SK-N-SH (cell line): ENCODE measurements at regions not wholly inside any gene's neighbourhood (a gene's known extent, or its start where the extent isn't known, plus 50 kb on each side); places are given as distances from the start of the nearest gene placed in this dataset.

Experiments
- CTCF ChIA-PET: fragments of 300-600, 350-600 bp; formaldehyde crosslinking; extraction: SDS; loops from one replicate; lab custom pipeline; 2021; lab: Yijun Ruan, JAX
- POLR2A ChIA-PET: fragments of 350-600 bp; sonication (Branson Sonifier 250); formaldehyde crosslinking; extraction: SDS; loops from one replicate; lab custom pipeline; 2020; ENCODE audit warnings: antibody characterized with exemption, inconsistent platforms; lab: Yijun Ruan, JAX
- DNase-seq: peaks from one replicate; pipeline ENCODE4 v3.0.0; 2012
- H2AFZ ChIP-seq: fragments of 200-600 bp; sonication (generic); 2 replicates; pipeline ENCODE4 v1.8.1; 2016; ENCODE audit warnings: antibody characterized with exemption, mild to moderate bottlenecking, low read depth
- H3F3A ChIP-seq: fragments of 200-600 bp; sonication (generic); replicated peaks from 2 replicates; pipeline ENCODE3; 2016; ENCODE audit warnings: antibody characterized with exemption, mild to moderate bottlenecking; ENCODE audit not compliant: insufficient read depth
- H3K27ac ChIP-seq, 2 experiments: fragments of 200-500 bp in 1 of 2; fragments of 200-600 bp in 1 of 2; sonication (Bioruptor generic) in 1 of 2; sonication (generic), shearing (Covaris generic) in 1 of 2; 2 replicates each; pipeline versions ENCODE4 v1.5.1 to v1.6.1; 2014 to 2016; ENCODE audit warnings: low read depth in 2 of 2, inconsistent platforms in 1 of 2, low read length in 1 of 2, mild to moderate bottlenecking in 1 of 2, mixed read lengths in 1 of 2
- H3K27me3 ChIP-seq: fragments of 200-600 bp; sonication (generic), shearing (Covaris generic); 2 replicates; pipeline ENCODE4 v1.6.1; 2016; ENCODE audit warnings: mixed run types; ENCODE audit not compliant: insufficient read depth
- H3K36me3 ChIP-seq, 2 experiments: fragments of 200-500 bp in 1 of 2; fragments of 200-600 bp in 1 of 2; sonication (Bioruptor generic) in 1 of 2; sonication (generic) in 1 of 2; replicated peaks in 1 of 2; 2 replicates each; pipeline versions ENCODE3 to v1.5.1; 2014 to 2016; ENCODE audit warnings: low read length in 1 of 2, mild to moderate bottlenecking in 1 of 2; ENCODE audit not compliant: insufficient read depth in 2 of 2, control insufficient read depth in 1 of 2
- H3K4me1 ChIP-seq, 2 experiments: fragments of 200-500 bp in 1 of 2; fragments of 200-600 bp in 1 of 2; sonication (Bioruptor generic) in 1 of 2; sonication (generic), shearing (Covaris generic) in 1 of 2; 2 replicates each; pipeline versions ENCODE4 v1.5.1 to v1.6.1; 2014 to 2016; ENCODE audit warnings: low read depth in 1 of 2, low read length in 1 of 2, mixed run types in 1 of 2; ENCODE audit not compliant: insufficient read depth in 2 of 2, control insufficient read depth in 1 of 2
- H3K4me2 ChIP-seq: fragments of 200-600 bp; sonication (generic), shearing (Covaris generic); 2 replicates; pipeline ENCODE4 v1.6.1; 2017; ENCODE audit warnings: mixed run types
- H3K4me3 ChIP-seq, 2 experiments: fragments of 200-500 bp in 1 of 2; fragments of 200-600 bp in 1 of 2; sonication (Bioruptor generic) in 1 of 2; sonication (generic), shearing (Covaris generic) in 1 of 2; 2 replicates each; pipeline versions ENCODE4 v1.5.1 to v1.8.1; 2014 to 2016; ENCODE audit warnings: low read depth in 2 of 2, inconsistent platforms in 1 of 2, low read length in 1 of 2, mild to moderate bottlenecking in 1 of 2, mixed read lengths in 1 of 2, moderate library complexity in 1 of 2
- H3K79me2 ChIP-seq: fragments of 200-600 bp; sonication (generic); 2 replicates; pipeline ENCODE4 v1.8.1; 2017; ENCODE audit warnings: mild to moderate bottlenecking; ENCODE audit not compliant: insufficient read depth
- H3K9ac ChIP-seq: fragments of 200-600 bp; sonication (generic); 2 replicates; pipeline ENCODE4 v1.6.1; 2017; ENCODE audit warnings: mixed run types
- H3K9me2 ChIP-seq: fragments of 200-600 bp; sonication (generic); 2 replicates; pipeline ENCODE4 v1.6.1; 2017; ENCODE audit warnings: mixed run types
- H3K9me3 ChIP-seq: fragments of 200-600 bp; sonication (generic); 2 replicates; pipeline ENCODE4 v1.6.1; 2017; ENCODE audit warnings: mixed run types, mild to moderate bottlenecking, moderate library complexity
- H4K20me1 ChIP-seq: fragments of 200-600 bp; sonication (generic); 2 replicates; pipeline ENCODE4 v1.6.1; 2017; ENCODE audit warnings: mild to moderate bottlenecking, mixed run types; ENCODE audit not compliant: insufficient read depth
- ELF1 ChIP-seq: IDR thresholded peaks from 2 replicates; pipeline ENCODE4 v1.4.0; 2012
- EP300 ChIP-seq, 2 experiments: IDR thresholded peaks; 2 replicates each; pipeline versions ENCODE4 v1.4.0 to v1.6.1; 2012; ENCODE audit warnings: borderline replicate concordance in 1 of 2, low read depth in 1 of 2, low read length in 1 of 2
- EZH2phosphoT487 ChIP-seq: fragments of 200-600 bp; sonication (generic); IDR thresholded peaks from 2 replicates; pipeline ENCODE4 v1.6.1; 2017; ENCODE audit warnings: low read depth, mixed run types, mild to moderate bottlenecking, antibody characterized with exemption, moderate library complexity, borderline replicate concordance
- FOSL2 ChIP-seq: IDR thresholded peaks from 2 replicates; pipeline ENCODE4 v1.4.0; 2012; ENCODE audit warnings: low read depth, mild to moderate bottlenecking, moderate library complexity, borderline replicate concordance
- FOXJ3 ChIP-seq: sonication (generic); formaldehyde crosslinking; IDR thresholded peaks from 2 replicates; pipeline ENCODE4 v1.5.1; 2020; ENCODE audit warnings: mild to moderate bottlenecking, missing genetic modification reagents
- FOXM1 ChIP-seq: IDR thresholded peaks from 2 replicates; pipeline ENCODE4 v1.4.0; 2012; ENCODE audit warnings: low read depth, mild to moderate bottlenecking
- GABPA ChIP-seq: IDR thresholded peaks from 2 replicates; pipeline ENCODE4 v1.4.0; 2012; ENCODE audit warnings: low read depth, mild to moderate bottlenecking
- MEF2A ChIP-seq: IDR thresholded peaks from 2 replicates; pipeline ENCODE4 v1.4.0; 2012; ENCODE audit warnings: low read depth, borderline replicate concordance
- MXI1 ChIP-seq: IDR thresholded peaks from 2 replicates; pipeline ENCODE4 v1.6.1; 2012; ENCODE audit warnings: mild to moderate bottlenecking, low read depth, low read length, improper control_type of control experiment
- NFIC ChIP-seq: IDR thresholded peaks from 2 replicates; pipeline ENCODE4 v1.4.0; 2012; ENCODE audit warnings: borderline replicate concordance
- NRF1 ChIP-seq: IDR thresholded peaks from 2 replicates; pipeline ENCODE4 v1.6.1; 2012; ENCODE audit warnings: low read depth, mild to moderate bottlenecking, low read length
- POLR2AphosphoS5 ChIP-seq: IDR thresholded peaks from 2 replicates; pipeline ENCODE4 v1.6.1; 2012; ENCODE audit warnings: low read depth, low read length
- RAD21 ChIP-seq: IDR thresholded peaks from 2 replicates; pipeline ENCODE4 v1.6.1; 2012; ENCODE audit warnings: mild to moderate bottlenecking, low read length
- RCOR1 ChIP-seq: fragments of 150-350 bp; IDR thresholded peaks from 2 replicates; pipeline ENCODE4 v1.6.1; 2017; ENCODE audit warnings: antibody characterized with exemption, low read length
- TCF12 ChIP-seq: IDR thresholded peaks from 2 replicates; pipeline ENCODE4 v1.4.0; 2012
- TEAD4 ChIP-seq: IDR thresholded peaks from 2 replicates; pipeline ENCODE4 v1.4.0; 2012; ENCODE audit warnings: mild to moderate bottlenecking, borderline replicate concordance; ENCODE audit not compliant: insufficient read depth
- WGBS: methylation state at CpG from one replicate; pipeline ENCODE4 v1.1.6; 2017; ENCODE audit warnings: low lambda C conversion rate; 5-methylcytosine and 5-hydroxymethylcytosine counted together
- TF ChIP-seq, protein P1 (sequence below): IDR thresholded peaks from 2 replicates; pipeline ENCODE4 v1.4.0; 2012; ENCODE audit warnings: low read depth, borderline replicate concordance
- TF ChIP-seq, protein P2 (sequence below): IDR thresholded peaks from 2 replicates; pipeline ENCODE4 v1.4.0; 2012; ENCODE audit warnings: low read depth
- TF ChIP-seq, protein P3 (sequence below): IDR thresholded peaks from 2 replicates; pipeline ENCODE4 v1.4.0; 2012; ENCODE audit warnings: low read depth, borderline replicate concordance
- TF ChIP-seq, protein P4 (sequence below): IDR thresholded peaks from 2 replicates; pipeline ENCODE4; 2012
- TF ChIP-seq, protein P5 (sequence below): fragments of 150-350 bp; IDR thresholded peaks from 2 replicates; pipeline ENCODE4 v1.6.1; 2017; ENCODE audit warnings: antibody characterized with exemption, low read length, low read depth, borderline replicate concordance

DNA sequence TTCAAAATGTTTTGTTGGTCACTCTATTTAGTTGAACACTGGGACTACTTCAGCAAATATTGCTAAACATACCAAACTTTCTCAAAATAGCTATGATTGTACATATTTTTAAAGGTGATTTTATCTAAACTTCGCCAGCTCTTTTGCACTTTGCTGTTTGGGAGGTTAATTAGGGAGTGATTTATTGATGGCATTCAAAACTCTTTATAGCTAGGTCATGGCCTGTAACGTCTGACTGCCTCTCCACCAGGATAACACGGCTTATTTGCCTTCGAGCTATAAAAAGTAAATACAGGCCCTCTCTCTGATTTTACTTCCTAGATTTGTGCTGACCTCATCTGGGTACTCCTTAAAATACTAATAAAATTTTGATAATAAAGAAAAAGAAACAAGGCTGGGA, 931.9 kb downstream of the DCDC2C start (continued):
- TF ChIP-seq, protein P1, sequence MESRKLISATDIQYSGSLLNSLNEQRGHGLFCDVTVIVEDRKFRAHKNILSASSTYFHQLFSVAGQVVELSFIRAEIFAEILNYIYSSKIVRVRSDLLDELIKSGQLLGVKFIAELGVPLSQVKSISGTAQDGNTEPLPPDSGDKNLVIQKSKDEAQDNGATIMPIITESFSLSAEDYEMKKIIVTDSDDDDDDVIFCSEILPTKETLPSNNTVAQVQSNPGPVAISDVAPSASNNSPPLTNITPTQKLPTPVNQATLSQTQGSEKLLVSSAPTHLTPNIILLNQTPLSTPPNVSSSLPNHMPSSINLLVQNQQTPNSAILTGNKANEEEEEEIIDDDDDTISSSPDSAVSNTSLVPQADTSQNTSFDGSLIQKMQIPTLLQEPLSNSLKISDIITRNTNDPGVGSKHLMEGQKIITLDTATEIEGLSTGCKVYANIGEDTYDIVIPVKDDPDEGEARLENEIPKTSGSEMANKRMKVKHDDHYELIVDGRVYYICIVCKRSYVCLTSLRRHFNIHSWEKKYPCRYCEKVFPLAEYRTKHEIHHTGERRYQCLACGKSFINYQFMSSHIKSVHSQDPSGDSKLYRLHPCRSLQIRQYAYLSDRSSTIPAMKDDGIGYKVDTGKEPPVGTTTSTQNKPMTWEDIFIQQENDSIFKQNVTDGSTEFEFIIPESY: no peak
- TF ChIP-seq POLR2AphosphoS5: no peak
- no peak for TF ChIP-seq EZH2phosphoT487

DNA sequence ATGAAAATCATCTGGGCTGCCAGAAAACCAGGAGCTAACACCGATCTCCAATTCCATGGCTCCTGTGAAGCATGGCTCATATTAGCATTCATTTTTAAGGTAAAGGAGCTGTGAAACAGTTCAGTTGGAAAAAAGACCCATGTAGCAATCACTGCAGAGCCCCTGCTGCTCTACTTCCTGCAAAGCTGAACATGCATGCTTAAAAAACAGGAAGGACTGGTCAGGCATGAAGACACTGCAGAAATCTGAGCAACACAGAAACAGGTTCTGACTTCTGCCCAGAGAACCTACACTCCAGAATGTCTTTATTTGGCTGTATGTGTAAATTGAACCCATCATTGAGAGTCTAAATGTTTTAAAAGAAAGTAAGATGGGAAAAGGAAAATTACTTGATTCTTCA, 950.6 kb downstream of the DCDC2C start:
- DNase-seq: no peak
- no peaks in the 10 kb centered on the region for H3K9me2 ChIP-seq
- no peaks in the 10 kb centered on the region for H3K27me3 ChIP-seq
- 43% methylated on average over 1 of the region's 1 CpG for WGBS
- H3K79me2 ChIP-seq: no peaks in the 10 kb centered on the region
- H3K27ac ChIP-seq: no peak overlapping the region
- no peak overlapping the region for H3K9ac ChIP-seq
- H2AFZ ChIP-seq: no peak overlapping the region
- CTCF ChIA-PET: interaction anchor here (0.6 to 2.1 kb wide), 2 partner anchors 10 to 384 kb away, joined by 3 to 5 read pairs; no protein-coding TSS in a partner anchor
- no peaks in the 10 kb centered on the region for H3K36me3 ChIP-seq
- POLR2A ChIA-PET: no interaction called here
- TF ChIP-seq POLR2AphosphoS5 (no peak), FOXM1 (no peak), FOXJ3 (no peak), NRF1 (no peak), RAD21 (no peak), FOSL2 (no peak), NFIC (no peak), TEAD4 (no peak), TCF12 (no peak)
- TF ChIP-seq, protein P2, sequence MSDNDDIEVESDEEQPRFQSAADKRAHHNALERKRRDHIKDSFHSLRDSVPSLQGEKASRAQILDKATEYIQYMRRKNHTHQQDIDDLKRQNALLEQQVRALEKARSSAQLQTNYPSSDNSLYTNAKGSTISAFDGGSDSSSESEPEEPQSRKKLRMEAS: no peak
- TF ChIP-seq, protein P3, sequence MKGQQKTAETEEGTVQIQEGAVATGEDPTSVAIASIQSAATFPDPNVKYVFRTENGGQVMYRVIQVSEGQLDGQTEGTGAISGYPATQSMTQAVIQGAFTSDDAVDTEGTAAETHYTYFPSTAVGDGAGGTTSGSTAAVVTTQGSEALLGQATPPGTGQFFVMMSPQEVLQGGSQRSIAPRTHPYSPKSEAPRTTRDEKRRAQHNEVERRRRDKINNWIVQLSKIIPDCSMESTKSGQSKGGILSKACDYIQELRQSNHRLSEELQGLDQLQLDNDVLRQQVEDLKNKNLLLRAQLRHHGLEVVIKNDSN: no peak
- peaks cover 5% of the 10 kb centered on the region; the same call in 1 of the 2 replicates for H3K9me3 ChIP-seq
- H3F3A ChIP-seq: no peaks in the 10 kb centered on the region
- H3K4me1 ChIP-seq: no peaks in the 10 kb centered on the region; a peak in 1 of 4 replicates
- H3K4me3 ChIP-seq: no peak overlapping the region
- H4K20me1 ChIP-seq: no peaks in the 10 kb centered on the region
- H3K4me2 ChIP-seq: no peak overlapping the region

DNA sequence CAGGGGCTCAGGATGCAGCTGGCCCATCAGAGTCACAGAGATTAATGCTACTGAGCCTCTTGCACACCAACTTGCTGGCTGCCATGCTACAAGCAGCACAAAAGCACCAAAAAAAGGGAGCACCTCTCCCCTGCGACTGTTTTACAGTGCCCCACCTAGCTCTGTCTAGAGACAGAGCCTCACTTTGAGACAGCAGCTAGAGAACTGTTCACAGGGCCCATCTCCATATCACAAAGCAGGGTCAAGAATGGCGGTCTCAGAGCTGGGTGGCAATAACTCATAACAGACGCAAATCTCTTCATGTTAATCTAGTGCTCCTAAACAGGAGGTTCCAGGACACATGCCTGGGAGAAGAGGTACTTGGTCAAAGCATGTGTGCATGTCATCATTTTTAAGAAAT, 953.0 kb downstream of the DCDC2C start:
- no peaks in the 10 kb centered on the region for H4K20me1 ChIP-seq
- no peak overlapping the region for H3K9ac ChIP-seq
- H3K27me3 ChIP-seq: no peaks in the 10 kb centered on the region
- H3K36me3 ChIP-seq: no peaks in the 10 kb centered on the region
- H3K79me2 ChIP-seq: no peaks in the 10 kb centered on the region
- H3K4me1 ChIP-seq: no peaks in the 10 kb centered on the region; a peak in 1 of 4 replicates
- DNase-seq: no peak
- H3K9me2 ChIP-seq: no peaks in the 10 kb centered on the region
- TF ChIP-seq RCOR1 (no peak), EP300 (IDR thresholded peaks at IDR 0.05; ENCODE audit: borderline replicate concordance in 1 of 2, low read depth in 1 of 2, low read length in 1 of 2) (no peak), MXI1 (no peak), TEAD4 (no peak), MEF2A (no peak), NFIC (no peak), ELF1 (no peak), GABPA (no peak)
- TF ChIP-seq, protein P4, sequence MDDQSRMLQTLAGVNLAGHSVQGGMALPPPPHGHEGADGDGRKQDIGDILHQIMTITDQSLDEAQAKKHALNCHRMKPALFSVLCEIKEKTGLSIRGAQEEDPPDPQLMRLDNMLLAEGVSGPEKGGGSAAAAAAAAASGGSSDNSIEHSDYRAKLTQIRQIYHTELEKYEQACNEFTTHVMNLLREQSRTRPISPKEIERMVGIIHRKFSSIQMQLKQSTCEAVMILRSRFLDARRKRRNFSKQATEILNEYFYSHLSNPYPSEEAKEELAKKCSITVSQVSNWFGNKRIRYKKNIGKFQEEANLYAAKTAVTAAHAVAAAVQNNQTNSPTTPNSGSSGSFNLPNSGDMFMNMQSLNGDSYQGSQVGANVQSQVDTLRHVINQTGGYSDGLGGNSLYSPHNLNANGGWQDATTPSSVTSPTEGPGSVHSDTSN: no peak
- TF ChIP-seq, protein P5, sequence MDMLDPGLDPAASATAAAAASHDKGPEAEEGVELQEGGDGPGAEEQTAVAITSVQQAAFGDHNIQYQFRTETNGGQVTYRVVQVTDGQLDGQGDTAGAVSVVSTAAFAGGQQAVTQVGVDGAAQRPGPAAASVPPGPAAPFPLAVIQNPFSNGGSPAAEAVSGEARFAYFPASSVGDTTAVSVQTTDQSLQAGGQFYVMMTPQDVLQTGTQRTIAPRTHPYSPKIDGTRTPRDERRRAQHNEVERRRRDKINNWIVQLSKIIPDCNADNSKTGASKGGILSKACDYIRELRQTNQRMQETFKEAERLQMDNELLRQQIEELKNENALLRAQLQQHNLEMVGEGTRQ: no peak
- no peak overlapping the region for H3K4me2 ChIP-seq
- no peak overlapping the region for H3K27ac ChIP-seq
- ChIA-PET CTCF (no interaction called here), POLR2A (no interaction called here)
- no peak overlapping the region for H3K4me3 ChIP-seq
- H3K9me3 ChIP-seq: peaks cover 5% of the 10 kb centered on the region; the same call in 1 of the 2 replicates
- H2AFZ ChIP-seq: no peak overlapping the region
- 25% methylated on average over 3 of the region's 3 CpGs for WGBS
- H3F3A ChIP-seq: no peaks in the 10 kb centered on the region
